Liver (tissue), 8 donors: ENCODE measurements at regions not wholly inside any gene's neighbourhood (a gene's known extent, or its start where the extent isn't known, plus 50 kb on each side); places are given as distances from the start of the nearest gene placed in this dataset.

Experiments used
- DNase-seq: peaks from one replicate; pipeline ENCODE4 v3.0.0-alpha.2; 2017; ENCODE audit warnings: low spot score
- H3K27ac ChIP-seq, 2 donors: one replicate each; pipeline ENCODE4 v1.7.0; 2013; ENCODE audit warnings: inconsistent platforms in 2 of 2, low read length in 2 of 2, control low read depth in 1 of 2, low read depth in 1 of 2, mild to moderate bottlenecking in 1 of 2
- H3K27me3 ChIP-seq, 4 donors: one replicate each; pipeline versions ENCODE4 v1.6.1 to v1.7.0; 2013; ENCODE audit warnings: low read length in 3 of 4, inconsistent platforms in 1 of 4, mild to moderate bottlenecking in 1 of 4, moderate library complexity in 1 of 4; ENCODE audit not compliant: control insufficient read depth in 4 of 4, insufficient read depth in 4 of 4
- H3K36me3 ChIP-seq, 4 donors: one replicate each; pipeline versions ENCODE4 v1.6.1 to v1.7.0; 2013; ENCODE audit warnings: low read length in 3 of 4, mild to moderate bottlenecking in 3 of 4, low read depth in 1 of 4, moderate library complexity in 1 of 4; ENCODE audit not compliant: control insufficient read depth in 4 of 4, insufficient read depth in 3 of 4
- H3K4me1 ChIP-seq, 4 donors: one replicate each; pipeline versions ENCODE4 v1.6.1 to v1.7.0; 2013; ENCODE audit warnings: low read length in 3 of 4, mild to moderate bottlenecking in 3 of 4, moderate library complexity in 1 of 4; ENCODE audit not compliant: control insufficient read depth in 4 of 4, insufficient read depth in 4 of 4
- H3K4me3 ChIP-seq, 3 donors: one replicate each; pipeline versions ENCODE4 v1.6.1 to v1.7.0; 2013; ENCODE audit warnings: low read length in 3 of 3, control low read depth in 1 of 3, low read depth in 1 of 3, mild to moderate bottlenecking in 1 of 3
- H3K9ac ChIP-seq, 2 donors: one replicate each; pipeline ENCODE4 v1.7.0; 2013; ENCODE audit warnings: low read length in 2 of 2, mild to moderate bottlenecking in 2 of 2, moderate library complexity in 2 of 2, control low read depth in 1 of 2, low read depth in 1 of 2
- H3K9me3 ChIP-seq, 4 donors: one replicate each; pipeline versions ENCODE4 v1.6.1 to v1.7.0; 2013; ENCODE audit warnings: low read length in 3 of 4; ENCODE audit not compliant: control insufficient read depth in 4 of 4
- ATF3 ChIP-seq: IDR thresholded peaks from 2 replicates; pipeline ENCODE4 v1.6.1; 2016; ENCODE audit warnings: antibody characterized with exemption
- CTCF ChIP-seq: fragments of 150-350 bp; IDR thresholded peaks from 2 replicates; pipeline ENCODE4 v1.5.1; 2017; ENCODE audit warnings: improper control_type of control experiment, low read depth, low read length; ENCODE audit not compliant: missing input control
- EGR1 ChIP-seq, 2 donors: IDR thresholded peaks; 2 replicates each; pipeline ENCODE4 v1.6.1; 2016 to 2018; ENCODE audit warnings: antibody characterized with exemption in 2 of 2, low read depth in 2 of 2
- FOXA1 ChIP-seq: IDR thresholded peaks from 2 replicates; pipeline ENCODE4 v1.6.1; 2016; ENCODE audit warnings: antibody characterized with exemption
- FOXA2 ChIP-seq: IDR thresholded peaks from 2 replicates; pipeline ENCODE4 v1.6.1; 2016; ENCODE audit warnings: antibody characterized with exemption
- GABPA ChIP-seq, 2 donors: IDR thresholded peaks in 1 of 2; conservative IDR thresholded peaks in 1 of 2; 2 replicates each; pipeline ENCODE4 v1.6.1; 2016; ENCODE audit warnings: antibody characterized with exemption in 2 of 2, mild to moderate bottlenecking in 1 of 2, moderate library complexity in 1 of 2
- HNF4A ChIP-seq, 2 donors: conservative IDR thresholded peaks; 2 replicates each; pipeline ENCODE4 v1.6.1; 2016; ENCODE audit warnings: antibody characterized with exemption in 2 of 2, mild to moderate bottlenecking in 2 of 2
- HNF4G ChIP-seq: IDR thresholded peaks from 2 replicates; pipeline ENCODE4 v1.6.1; 2016; ENCODE audit warnings: antibody characterized with exemption
- JUND ChIP-seq, 2 donors: IDR thresholded peaks; 2 replicates each; pipeline ENCODE4 v1.6.1; 2016; ENCODE audit warnings: antibody characterized with exemption in 2 of 2
- MAX ChIP-seq: IDR thresholded peaks from 2 replicates; pipeline ENCODE4 v1.6.1; 2016; ENCODE audit warnings: antibody characterized with exemption
- NR2F2 ChIP-seq: IDR thresholded peaks from 2 replicates; pipeline ENCODE4 v1.6.1; 2016; ENCODE audit warnings: antibody characterized with exemption
- RAD21 ChIP-seq, 2 donors: IDR thresholded peaks; 2 replicates each; pipeline ENCODE4 v1.6.1; 2016; ENCODE audit warnings: antibody characterized with exemption in 2 of 2, mild to moderate bottlenecking in 2 of 2
- REST ChIP-seq: IDR thresholded peaks from 2 replicates; pipeline ENCODE4 v1.6.1; 2016; ENCODE audit warnings: antibody characterized with exemption, mild to moderate bottlenecking
- RXRA ChIP-seq, 2 donors: IDR thresholded peaks; 2 replicates each; pipeline ENCODE4 v1.6.1; 2017 to 2018; ENCODE audit warnings: antibody characterized with exemption in 2 of 2, mild to moderate bottlenecking in 1 of 2
- SP1 ChIP-seq: IDR thresholded peaks from 2 replicates; pipeline ENCODE4 v1.6.1; 2018; ENCODE audit warnings: antibody characterized with exemption, mild to moderate bottlenecking
- TAF1 ChIP-seq: conservative IDR thresholded peaks from 2 replicates; pipeline ENCODE4 v1.6.1; 2016; ENCODE audit warnings: antibody characterized with exemption, mild to moderate bottlenecking
- YY1 ChIP-seq: IDR thresholded peaks from 2 replicates; pipeline ENCODE4 v1.6.1; 2016; ENCODE audit warnings: antibody characterized with exemption, mild to moderate bottlenecking
- ZBTB33 ChIP-seq: IDR thresholded peaks from 2 replicates; pipeline ENCODE4 v1.6.1; 2016; ENCODE audit warnings: antibody characterized with exemption
- WGBS: extraction: QIAGEN DNeasy Blood & Tissue Kit; methylation state at CpG from one replicate; pipeline ENCODE4 v1.1.7; 2013; 5-methylcytosine and 5-hydroxymethylcytosine counted together
- donor health status: healthy.
- donor health status: healthy.
- donor health status: healthy.
- donor health status: healthy.
- donor health status: healthy.

GRCh38 chr13:105915146-105915850 is 620.2 kb downstream of the EFNB2 start:
- 70% methylated on average over 10 of the region's 10 CpGs for WGBS
- H3K9ac ChIP-seq, result no peak overlapping the region
- H3K4me3 ChIP-seq, result no peak overlapping the region
- no peak overlapping the region for H3K27ac ChIP-seq
- DNase-seq, result no peak
- no peaks in the 10 kb centered on the region for H3K9me3 ChIP-seq
- no peaks in the 10 kb centered on the region for H3K27me3 ChIP-seq
- H3K36me3 ChIP-seq, result no peaks in the 10 kb centered on the region
- TF ChIP-seq ZBTB33 (no peak), HNF4A (conservative IDR thresholded peaks at IDR 0.05) (no peak), RXRA (IDR thresholded peaks at IDR 0.05) (no peak), FOXA2 (no peak), SP1 (no peak), YY1 (no peak), GABPA (IDR thresholded peaks at IDR 0.05 in 1 of 2, conservative IDR thresholded peaks at IDR 0.05 in 1 of 2) (no peak), EGR1 (IDR thresholded peaks at IDR 0.05; ENCODE audit: low read depth in 2 of 2) (no peak), HNF4G (no peak), ATF3 (no peak), FOXA1 (no peak), TAF1 (no peak), JUND (IDR thresholded peaks at IDR 0.05) (no peak), REST (no peak), CTCF (no peak), RAD21 (IDR thresholded peaks at IDR 0.05) (no peak), MAX (no peak), NR2F2 (no peak)
- no peaks in the 10 kb centered on the region for H3K4me1 ChIP-seq
